ENCODE measurements at regions not wholly inside any gene's neighbourhood (a gene's known extent, or its start where the extent isn't known, plus 50 kb on each side); places are given as distances from the start of the nearest gene placed in this dataset.

DNA sequence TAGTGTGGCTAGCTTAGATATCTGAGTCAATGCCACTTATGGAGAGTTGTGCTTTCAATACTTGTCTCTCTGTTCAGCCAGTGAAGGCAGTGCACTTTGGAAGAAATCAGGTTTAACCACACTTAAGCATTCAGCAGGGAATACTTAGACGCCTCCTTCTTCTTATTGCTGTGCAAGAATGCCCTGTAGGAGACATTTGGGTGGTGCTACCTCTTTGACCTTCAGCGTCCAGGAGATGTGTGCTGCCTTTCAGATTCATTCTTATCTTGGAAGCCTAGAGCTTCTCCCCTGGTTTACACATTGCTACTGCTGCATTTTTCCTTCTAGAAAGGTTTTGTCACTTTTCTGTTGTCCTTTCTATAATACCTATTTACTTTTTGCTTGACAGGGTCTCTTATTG lies 350.5 kb downstream of the ARL6IP6 start:
- no peak for FAIRE-seq
- no peak for DNase-seq (ENCODE audit: insufficient read length, low spot score)
- TF ChIP-seq, protein P1, sequence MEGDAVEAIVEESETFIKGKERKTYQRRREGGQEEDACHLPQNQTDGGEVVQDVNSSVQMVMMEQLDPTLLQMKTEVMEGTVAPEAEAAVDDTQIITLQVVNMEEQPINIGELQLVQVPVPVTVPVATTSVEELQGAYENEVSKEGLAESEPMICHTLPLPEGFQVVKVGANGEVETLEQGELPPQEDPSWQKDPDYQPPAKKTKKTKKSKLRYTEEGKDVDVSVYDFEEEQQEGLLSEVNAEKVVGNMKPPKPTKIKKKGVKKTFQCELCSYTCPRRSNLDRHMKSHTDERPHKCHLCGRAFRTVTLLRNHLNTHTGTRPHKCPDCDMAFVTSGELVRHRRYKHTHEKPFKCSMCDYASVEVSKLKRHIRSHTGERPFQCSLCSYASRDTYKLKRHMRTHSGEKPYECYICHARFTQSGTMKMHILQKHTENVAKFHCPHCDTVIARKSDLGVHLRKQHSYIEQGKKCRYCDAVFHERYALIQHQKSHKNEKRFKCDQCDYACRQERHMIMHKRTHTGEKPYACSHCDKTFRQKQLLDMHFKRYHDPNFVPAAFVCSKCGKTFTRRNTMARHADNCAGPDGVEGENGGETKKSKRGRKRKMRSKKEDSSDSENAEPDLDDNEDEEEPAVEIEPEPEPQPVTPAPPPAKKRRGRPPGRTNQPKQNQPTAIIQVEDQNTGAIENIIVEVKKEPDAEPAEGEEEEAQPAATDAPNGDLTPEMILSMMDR (IDR thresholded peaks at IDR 0.05; ENCODE audit: insufficient read depth, missing control alignments): no peak

DNA sequence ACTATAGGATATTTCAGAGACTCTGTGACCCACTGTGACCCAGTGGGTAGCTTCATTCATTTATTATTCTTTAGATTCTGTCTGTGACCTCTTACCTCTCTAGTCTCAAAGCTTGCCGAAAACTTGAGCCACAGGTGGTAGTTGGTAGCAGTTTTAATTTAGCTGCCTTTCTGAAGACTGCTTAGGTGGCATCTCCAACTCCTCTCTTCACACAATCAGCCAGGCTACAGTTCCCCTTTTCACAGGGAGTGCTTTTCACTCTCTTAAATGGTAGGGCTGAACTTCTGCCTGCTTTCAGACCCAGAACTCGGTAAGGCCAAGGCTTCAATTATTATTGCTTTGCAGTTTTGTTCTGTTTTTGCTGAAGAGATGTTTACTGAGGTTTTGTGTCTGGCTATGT lies 349.6 kb downstream of the ARL6IP6 start:
- DNase-seq (ENCODE audit: insufficient read length, low spot score) (no peak), FAIRE-seq (no peak)
- TF ChIP-seq, protein P1 (IDR thresholded peaks at IDR 0.05; ENCODE audit: insufficient read depth, missing control alignments): no peak

DNA sequence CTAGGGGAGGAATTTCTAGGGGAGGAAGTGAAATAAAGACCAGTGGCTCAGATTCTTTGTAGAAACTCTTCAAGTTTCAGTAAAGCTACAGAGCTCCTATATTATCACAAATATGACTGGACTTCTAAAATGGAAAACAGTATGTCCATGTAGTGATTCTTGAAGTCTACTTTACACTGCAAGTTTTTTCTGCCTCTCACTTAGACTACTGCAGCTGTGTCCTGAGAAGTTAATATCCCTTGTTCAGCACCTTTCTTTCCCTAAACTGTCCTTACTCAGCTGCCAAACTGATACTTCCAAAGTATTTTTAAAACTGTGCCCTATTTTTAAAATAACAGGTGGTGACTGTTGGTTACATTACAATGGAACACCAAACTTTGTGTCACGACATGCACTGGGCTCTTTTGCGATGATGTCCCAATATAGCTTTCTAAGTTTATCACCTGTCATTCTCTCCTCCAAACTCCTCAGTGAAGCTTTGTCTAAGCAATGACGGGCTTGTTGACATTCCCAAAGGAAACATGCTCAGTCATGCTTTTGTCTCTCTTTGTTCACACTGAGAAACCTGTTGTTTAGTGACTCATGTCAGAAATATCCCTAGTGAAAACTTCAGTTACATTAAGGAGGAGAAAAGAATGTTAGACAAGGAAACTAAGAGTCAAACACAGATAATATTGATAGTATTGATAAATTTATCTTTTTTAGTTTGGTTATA lies 341.1 kb downstream of the ARL6IP6 start:
- TF ChIP-seq, protein P1 (IDR thresholded peaks at IDR 0.05; ENCODE audit: insufficient read depth, missing control alignments): no peak
- FAIRE-seq (no peak), DNase-seq (ENCODE audit: insufficient read length, low spot score) (no peak)

DNA sequence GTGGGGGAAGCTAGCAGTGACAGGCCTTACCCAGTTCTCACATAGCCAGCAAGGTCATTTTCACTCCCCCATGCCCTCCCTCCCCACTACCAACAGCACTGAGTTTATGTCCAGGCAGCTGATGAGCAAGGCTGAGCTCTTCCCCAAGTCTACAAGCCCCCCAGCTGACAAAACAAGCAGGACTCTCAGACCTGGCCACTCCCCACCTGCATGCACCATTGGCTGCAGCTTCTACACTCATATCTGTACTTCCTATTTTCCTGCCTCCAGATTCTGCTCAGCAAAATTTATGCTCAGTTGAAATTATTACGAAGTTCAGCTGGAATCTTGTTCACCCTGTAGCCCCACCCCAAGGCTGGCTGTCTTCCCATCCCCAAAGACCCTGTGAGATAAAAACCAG lies 339.3 kb downstream of the ARL6IP6 start:
- no peak for FAIRE-seq
- DNase-seq (ENCODE audit: insufficient read length, low spot score): no peak
- TF ChIP-seq, protein P1 (IDR thresholded peaks at IDR 0.05; ENCODE audit: insufficient read depth, missing control alignments): no peak

DNA sequence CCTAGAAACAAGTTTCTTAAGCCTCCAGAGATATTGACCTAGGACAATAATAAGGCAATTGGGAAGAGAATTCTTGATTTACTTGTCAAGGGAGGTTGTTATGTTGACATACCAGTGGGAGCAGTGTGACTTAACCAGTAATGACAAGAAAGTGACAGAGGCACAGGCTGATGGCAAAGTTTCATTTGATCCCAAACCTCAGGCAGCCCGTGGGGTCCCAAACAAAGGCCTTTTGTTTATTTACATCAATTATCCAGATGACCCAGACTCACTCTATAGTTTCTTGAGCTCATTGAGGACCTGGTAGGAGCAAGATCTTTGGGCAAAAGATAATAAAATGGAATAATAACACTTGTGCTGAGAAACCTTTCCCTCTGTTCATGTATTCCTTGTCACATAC lies 336.8 kb downstream of the ARL6IP6 start:
- FAIRE-seq (no peak), DNase-seq (ENCODE audit: insufficient read length, low spot score) (no peak)
- TF ChIP-seq, protein P1 (IDR thresholded peaks at IDR 0.05; ENCODE audit: insufficient read depth, missing control alignments): no peak

DNA sequence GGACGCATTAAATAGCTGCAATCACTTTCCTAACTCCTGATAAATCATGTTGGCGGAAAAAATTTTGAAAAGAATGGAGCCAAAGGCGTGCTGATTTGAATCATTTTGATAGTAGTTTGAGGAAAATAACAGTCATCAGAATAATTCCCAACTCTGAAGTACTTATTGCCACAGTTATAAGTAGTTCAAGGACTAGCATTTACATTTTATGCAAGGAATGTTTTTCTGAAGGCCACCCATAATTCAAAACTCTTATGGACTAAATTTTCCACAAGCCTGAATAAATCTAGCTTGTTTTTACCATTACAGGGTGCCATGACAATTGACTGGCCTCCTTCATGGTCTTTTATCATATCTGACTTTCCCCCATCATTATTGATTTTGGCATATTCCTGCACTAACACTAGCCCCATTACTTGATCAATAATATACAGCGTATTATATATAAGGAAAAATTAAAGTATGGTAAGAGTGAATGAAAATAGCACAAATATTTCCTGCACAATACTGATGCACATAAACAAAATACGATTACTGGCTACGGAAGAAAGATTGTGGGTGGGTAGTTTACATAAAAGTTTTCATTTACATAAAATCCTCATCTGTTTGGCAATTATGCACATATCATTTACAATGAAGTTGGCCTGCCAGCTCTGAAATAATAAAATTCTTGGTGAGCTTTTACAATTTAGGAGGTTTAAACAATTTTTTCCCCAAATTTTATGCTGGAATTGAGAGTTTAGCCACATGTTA lies 334.6 kb downstream of the ARL6IP6 start:
- TF ChIP-seq, protein P1 (IDR thresholded peaks at IDR 0.05; ENCODE audit: insufficient read depth, missing control alignments): no peak

DNA sequence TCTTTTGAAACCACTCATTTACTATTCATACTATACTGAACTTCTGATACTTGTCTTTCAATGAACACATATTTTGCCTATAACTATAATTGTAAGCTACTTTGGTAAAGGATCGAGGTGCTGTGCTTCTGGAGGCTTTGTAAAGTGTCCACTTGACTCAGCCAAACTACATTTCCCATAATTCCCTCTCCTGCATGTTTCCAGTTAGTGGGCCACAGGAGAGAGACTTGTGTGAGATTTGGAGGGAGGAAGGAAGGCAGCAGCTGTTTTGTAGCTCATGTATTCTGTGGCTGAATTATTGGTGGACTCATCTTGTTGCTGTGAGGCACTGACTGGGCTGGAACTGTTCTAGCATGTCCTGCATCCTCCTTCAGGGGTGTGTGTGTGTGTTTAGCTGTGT lies 328.8 kb downstream of the ARL6IP6 start:
- TF ChIP-seq, protein P1 (IDR thresholded peaks at IDR 0.05; ENCODE audit: insufficient read depth, missing control alignments): no peak
- DNase-seq (ENCODE audit: insufficient read length, low spot score) (no peak), FAIRE-seq (no peak)

More for the DNA sequence above, 334.6 kb downstream of the ARL6IP6 start:
- DNase-seq (ENCODE audit: insufficient read length, low spot score) (no peak), FAIRE-seq (no peak)
